Sigmoid colon (tissue), 6 donors: ENCODE measurements at regions not wholly inside any gene's neighbourhood (a gene's known extent, or its start where the extent isn't known, plus 50 kb on each side); places are given as distances from the start of the nearest gene placed in this dataset.

Experiments used
- DNase-seq: peaks from one replicate; pipeline ENCODE4 v3.0.0-alpha.2; 2019
- H3K27ac ChIP-seq, 4 donors: fragments of 200-600 bp; sonication (generic); one replicate each; pipeline ENCODE4 v1.5.1; 2016 to 2019; ENCODE audit warnings: mild to moderate bottlenecking in 1 of 4
- H3K27me3 ChIP-seq, 3 donors: fragments of 200-600 bp; sonication (generic); one replicate each; pipeline ENCODE4 v1.5.1; 2019; ENCODE audit warnings: mild to moderate bottlenecking in 1 of 3
- H3K36me3 ChIP-seq, 4 donors: fragments of 200-600 bp; sonication (generic); one replicate each; pipeline ENCODE4 v1.5.1; 2016 to 2019
- H3K4me1 ChIP-seq, 4 donors: fragments of 200-600 bp; sonication (generic); one replicate each; pipeline ENCODE4 v1.5.1; 2017 to 2019
- H3K4me3 ChIP-seq, 4 donors: fragments of 200-600 bp; sonication (generic); one replicate each; pipeline ENCODE4 v1.5.1; 2017 to 2019; ENCODE audit warnings: mild to moderate bottlenecking in 2 of 4, moderate library complexity in 1 of 4
- H3K9me3 ChIP-seq, 4 donors: fragments of 200-600 bp in 3 of 4; sonication (generic) in 3 of 4; one replicate each; pipeline versions ENCODE4 v1.5.1 to v1.6.1; 2013 to 2019
- EP300 ChIP-seq, 4 donors: sonication (generic); formaldehyde crosslinking; IDR thresholded peaks; one replicate each; pipeline ENCODE4 v1.6.1; 2017; ENCODE audit warnings: antibody characterized with exemption in 4 of 4
- POLR2A ChIP-seq, 2 donors: fragments of 450-650 bp; IDR thresholded peaks; one replicate each; pipeline ENCODE4 v1.6.1; 2016; ENCODE audit warnings: antibody characterized with exemption in 2 of 2, mild to moderate bottlenecking in 2 of 2, moderate library complexity in 2 of 2
- POLR2AphosphoS5 ChIP-seq, 4 donors: sonication (generic); formaldehyde crosslinking; IDR thresholded peaks; one replicate each; pipeline ENCODE4 v1.6.1; 2017; ENCODE audit warnings: antibody characterized with exemption in 4 of 4
- WGBS, 2 donors: extraction: QIAGEN DNeasy Blood & Tissue Kit; methylation state at CpG; one replicate each; pipeline ENCODE4 v1.1.7; 2013; 5-methylcytosine and 5-hydroxymethylcytosine counted together
- intact Hi-C: fragments of 100-400 bp; cut with DNase I; formaldehyde crosslinking; loops from one replicate; pipeline ENCODE4 v1.15.1; 2023
- TF ChIP-seq, protein P1 (sequence below), 4 experiments: fragments of 450-650 bp in 3 of 4; fragments of 200-600 bp in 1 of 4; IDR thresholded peaks; one replicate each; pipeline ENCODE4 v1.5.1; 2016 to 2019; ENCODE audit warnings: antibody characterized with exemption in 4 of 4, mild to moderate bottlenecking in 3 of 4, moderate library complexity in 2 of 4
- donor health status: healthy with polysubstance abuse.
- donor health status: healthy.

DNA sequence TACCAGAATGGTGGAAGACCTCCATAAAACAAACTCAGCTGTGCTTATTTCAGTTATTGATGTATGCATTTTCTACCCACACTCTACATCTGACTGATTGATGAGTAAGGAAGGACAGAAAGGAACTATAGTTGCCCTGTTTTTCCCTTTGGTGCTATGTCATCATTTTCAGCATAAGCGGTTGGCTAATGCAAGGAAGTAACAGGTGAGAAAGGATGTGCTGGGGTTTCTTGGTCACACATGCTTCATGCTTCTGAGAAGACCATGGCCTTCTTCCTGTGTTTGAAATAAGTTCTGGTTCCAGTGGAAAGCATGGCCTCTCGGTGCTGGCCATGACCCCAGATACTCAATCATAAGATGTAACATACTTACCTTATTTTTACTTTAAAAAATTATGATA, 541.2 kb downstream of the PTPRU start:
- WGBS, 2 donors: 91 to 92% methylated on average over 2 of the region's 2 CpGs
- Histone ChIP-seq H3K27me3 (peaks cover 0 to 33% (median 6%) of the 10 kb centered on the region in 3 donors), H3K4me3 (no peak overlapping the region)

DNA sequence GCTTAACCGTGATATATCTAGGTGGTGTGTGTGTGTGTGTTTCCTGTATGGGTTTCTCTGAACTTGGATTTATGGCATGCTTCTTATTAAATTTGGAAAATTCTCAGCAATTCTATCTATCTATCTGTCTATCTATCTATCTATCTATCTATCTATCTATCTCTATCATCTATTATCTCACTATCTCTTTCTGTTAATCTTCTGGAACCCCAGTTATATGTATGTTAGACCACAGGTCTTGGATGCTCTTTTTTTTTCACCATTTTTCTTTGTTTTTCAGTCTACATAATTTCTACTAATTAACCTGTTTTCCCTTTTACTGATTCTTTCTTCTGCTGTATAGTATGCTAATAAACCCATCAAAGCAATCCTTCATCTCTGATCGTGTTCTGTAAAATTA, 538.0 kb downstream of the PTPRU start:
- peaks cover 0 to 7% (median 0%) of the 10 kb centered on the region in 4 donors for H3K9me3 ChIP-seq
- DNase-seq: no peak
- TF ChIP-seq, protein P1, sequence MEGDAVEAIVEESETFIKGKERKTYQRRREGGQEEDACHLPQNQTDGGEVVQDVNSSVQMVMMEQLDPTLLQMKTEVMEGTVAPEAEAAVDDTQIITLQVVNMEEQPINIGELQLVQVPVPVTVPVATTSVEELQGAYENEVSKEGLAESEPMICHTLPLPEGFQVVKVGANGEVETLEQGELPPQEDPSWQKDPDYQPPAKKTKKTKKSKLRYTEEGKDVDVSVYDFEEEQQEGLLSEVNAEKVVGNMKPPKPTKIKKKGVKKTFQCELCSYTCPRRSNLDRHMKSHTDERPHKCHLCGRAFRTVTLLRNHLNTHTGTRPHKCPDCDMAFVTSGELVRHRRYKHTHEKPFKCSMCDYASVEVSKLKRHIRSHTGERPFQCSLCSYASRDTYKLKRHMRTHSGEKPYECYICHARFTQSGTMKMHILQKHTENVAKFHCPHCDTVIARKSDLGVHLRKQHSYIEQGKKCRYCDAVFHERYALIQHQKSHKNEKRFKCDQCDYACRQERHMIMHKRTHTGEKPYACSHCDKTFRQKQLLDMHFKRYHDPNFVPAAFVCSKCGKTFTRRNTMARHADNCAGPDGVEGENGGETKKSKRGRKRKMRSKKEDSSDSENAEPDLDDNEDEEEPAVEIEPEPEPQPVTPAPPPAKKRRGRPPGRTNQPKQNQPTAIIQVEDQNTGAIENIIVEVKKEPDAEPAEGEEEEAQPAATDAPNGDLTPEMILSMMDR (IDR thresholded peaks at IDR 0.05): no peak
- no peak for TF ChIP-seq POLR2A (IDR thresholded peaks at IDR 0.05)
- no peak for TF ChIP-seq EP300 (IDR thresholded peaks at IDR 0.05)
- no peak for TF ChIP-seq POLR2AphosphoS5 (IDR thresholded peaks at IDR 0.05)
- intact Hi-C loops: no loop called here
- no peaks in the 10 kb centered on the region for H3K36me3 ChIP-seq
- H3K27me3 ChIP-seq: peaks cover 0 to 14% (median 0%) of the 10 kb centered on the region in 3 donors
- WGBS, 2 donors: 94 to 95% methylated on average over 2 of the region's 2 CpGs
- H3K4me3 ChIP-seq: no peak overlapping the region
- H3K27ac ChIP-seq: no peak overlapping the region
- no peaks in the 10 kb centered on the region for H3K4me1 ChIP-seq

More for the DNA sequence above, 541.2 kb downstream of the PTPRU start:
- Histone ChIP-seq H3K4me1 (no peaks in the 10 kb centered on the region), H3K9me3 (peaks cover 0 to 7% (median 0%) of the 10 kb centered on the region in 4 donors), H3K27ac (no peak overlapping the region), H3K36me3 (no peaks in the 10 kb centered on the region)
- TF ChIP-seq EP300 (IDR thresholded peaks at IDR 0.05): no peak
- no peak for TF ChIP-seq POLR2AphosphoS5 (IDR thresholded peaks at IDR 0.05)
- TF ChIP-seq, protein P1 (IDR thresholded peaks at IDR 0.05): no peak
- no peak for TF ChIP-seq POLR2A (IDR thresholded peaks at IDR 0.05)
- intact Hi-C loops: no loop called here
- no peak for DNase-seq

DNA sequence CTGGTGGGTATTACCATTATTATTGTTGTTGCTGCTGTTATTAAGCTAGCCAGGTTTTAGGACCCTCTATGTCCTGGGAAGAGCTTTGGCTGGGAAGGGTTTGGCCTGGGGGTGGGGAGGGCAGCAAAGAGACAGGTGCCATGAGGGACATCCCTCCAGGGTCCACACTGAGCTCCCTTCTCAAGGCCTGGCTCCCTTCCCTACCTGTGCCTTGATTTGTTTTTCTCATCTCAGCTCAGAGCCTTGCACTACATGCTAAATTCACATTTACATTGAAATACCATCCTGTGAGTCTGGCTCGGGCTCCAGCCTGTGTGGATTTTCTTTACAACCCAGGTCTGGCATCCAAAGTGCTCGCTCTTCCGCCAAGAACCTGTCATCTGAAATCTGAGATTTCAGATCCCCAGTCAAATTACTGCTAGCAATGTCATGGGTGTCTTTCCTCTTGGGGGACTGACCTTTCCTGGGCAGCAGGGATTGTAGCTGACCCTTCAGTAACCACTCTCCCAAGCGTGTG, 536.3 kb downstream of the PTPRU start:
- TF ChIP-seq POLR2AphosphoS5 (IDR thresholded peaks at IDR 0.05): no peak
- TF ChIP-seq, protein P1 (IDR thresholded peaks at IDR 0.05): no peak
- TF ChIP-seq EP300 (IDR thresholded peaks at IDR 0.05): no peak
- TF ChIP-seq POLR2A (IDR thresholded peaks at IDR 0.05): no peak
- no peak overlapping the region for H3K4me3 ChIP-seq
- intact Hi-C loops: no loop called here
- H3K27me3 ChIP-seq: peaks cover 0 to 11% (median 0%) of the 10 kb centered on the region in 3 donors
- H3K4me1 ChIP-seq: no peaks in the 10 kb centered on the region
- no peak overlapping the region for H3K27ac ChIP-seq
- WGBS, 2 donors: 47 to 62% methylated on average over 4 of the region's 4 CpGs
- peak; percentile 27 for DNase-seq
- H3K9me3 ChIP-seq: peaks cover 0 to 7% (median 0%) of the 10 kb centered on the region in 4 donors
- H3K36me3 ChIP-seq: no peaks in the 10 kb centered on the region

DNA sequence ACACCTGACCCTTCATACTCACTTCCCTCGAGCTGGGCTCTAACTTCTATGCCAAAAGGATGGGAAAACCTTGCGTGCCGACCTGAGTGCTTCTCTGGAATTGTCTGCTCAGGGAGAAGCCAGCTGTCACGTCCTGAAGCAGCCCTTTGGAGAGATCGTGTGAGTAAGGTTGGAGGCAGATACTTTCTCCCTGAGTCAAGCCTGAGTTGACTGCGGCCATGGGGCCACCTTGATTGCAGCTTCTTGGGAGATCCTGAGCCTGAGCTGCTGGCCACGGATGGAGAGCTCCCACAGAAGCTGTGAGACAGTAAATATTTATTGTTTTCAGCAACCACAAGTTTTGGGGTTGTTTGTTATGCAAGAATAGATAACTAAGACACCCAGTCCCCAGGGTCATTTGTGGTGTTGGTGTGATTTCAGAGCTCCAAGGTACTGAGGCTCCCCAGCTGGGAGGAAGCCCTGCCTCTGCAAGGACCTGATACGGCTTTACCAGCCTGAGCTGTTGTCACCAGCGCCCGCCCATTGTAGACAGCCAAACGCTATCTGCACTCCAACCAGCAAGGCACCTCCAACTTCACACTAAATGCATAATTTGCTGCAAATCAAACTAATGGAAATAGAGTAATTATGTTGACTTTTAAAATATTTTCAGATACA, 531.6 kb downstream of the PTPRU start:
- H3K4me1 ChIP-seq: no peaks in the 10 kb centered on the region
- no peak overlapping the region for H3K4me3 ChIP-seq
- peaks cover 0 to 5% (median 0%) of the 10 kb centered on the region in 4 donors for H3K9me3 ChIP-seq
- TF ChIP-seq POLR2AphosphoS5 (IDR thresholded peaks at IDR 0.05): no peak
- DNase-seq: peak; percentile 22
- no peak overlapping the region for H3K27ac ChIP-seq
- intact Hi-C loops: no loop called here
- peaks cover 0 to 17% (median 12%) of the 10 kb centered on the region in 3 donors for H3K27me3 ChIP-seq
- 50 to 57% methylated on average over 11 of the region's 11 CpGs for WGBS, 2 donors
- no peaks in the 10 kb centered on the region for H3K36me3 ChIP-seq

DNA sequence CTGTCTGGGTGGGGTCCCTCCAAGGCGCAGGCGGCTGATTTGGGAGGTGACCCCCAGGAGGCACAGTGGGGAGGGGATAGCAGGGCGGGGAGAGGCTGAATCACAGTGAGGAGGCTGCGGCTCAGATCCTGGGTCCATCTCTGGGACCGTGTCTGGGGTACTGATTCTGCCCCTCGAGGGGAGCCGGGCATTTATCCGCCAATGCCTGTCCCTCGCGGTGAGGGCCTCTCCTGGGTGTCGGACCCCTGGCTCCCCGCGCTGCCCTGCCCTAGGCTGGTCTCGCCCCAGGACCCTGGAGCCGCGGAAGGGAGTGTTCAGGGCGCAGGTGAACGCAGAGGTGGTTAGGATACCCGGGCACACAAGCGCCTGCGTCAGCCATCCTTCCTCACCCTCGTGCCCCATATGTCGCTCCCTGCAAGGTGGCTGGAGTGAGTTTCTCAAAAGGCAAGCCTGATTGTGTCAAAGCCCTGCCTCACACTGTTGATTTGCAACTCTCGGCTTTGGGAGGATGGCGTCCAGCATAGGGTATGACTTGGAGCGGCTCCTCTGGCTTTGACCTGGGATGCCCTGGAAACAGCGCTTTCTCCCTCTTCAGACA, 530.9 kb downstream of the PTPRU start:
- TF ChIP-seq EP300 (IDR thresholded peaks at IDR 0.05): no peak
- TF ChIP-seq POLR2AphosphoS5 (IDR thresholded peaks at IDR 0.05): no peak
- TF ChIP-seq POLR2A (IDR thresholded peaks at IDR 0.05): no peak
- TF ChIP-seq, protein P1 (IDR thresholded peaks at IDR 0.05): no peak
- WGBS, 2 donors: 71 to 75% methylated on average over 27 of the region's 27 CpGs
- Histone ChIP-seq H3K9me3 (peaks cover 0 to 5% (median 0%) of the 10 kb centered on the region in 4 donors), H3K27me3 (peaks cover 0 to 17% (median 12%) of the 10 kb centered on the region in 3 donors), H3K4me1 (no peaks in the 10 kb centered on the region), H3K4me3 (no peak overlapping the region), H3K36me3 (no peaks in the 10 kb centered on the region), H3K27ac (no peak overlapping the region)
- intact Hi-C loops: no loop called here
- peak; percentile 30 for DNase-seq
